KMS-11 (cell line): ENCODE measurements at regions not wholly inside any gene's neighbourhood (a gene's known extent, or its start where the extent isn't known, plus 50 kb on each side); places are given as distances from the start of the nearest gene placed in this dataset.
A peak's percentile ranks its signal among the peaks of the same experiment; 100 is the strongest.
"Not testable (repeated sequence)": the region's sequence is repeated elsewhere in the genome, so short reads cannot be mapped to it uniquely, and the experiment has no call there.

Experiments
- H2AFZ ChIP-seq: fragments of 200-600 bp; sonication (generic); 2 replicates; pipeline ENCODE4 v1.6.1; 2016; ENCODE audit warnings: antibody characterized with exemption, mixed run types, low read depth
- H3K27ac ChIP-seq: fragments of 200-600 bp; sonication (generic); 2 replicates; pipeline ENCODE4 v1.6.1; 2016; ENCODE audit warnings: mild to moderate bottlenecking, mixed run types
- H3K27me3 ChIP-seq: fragments of 200-600 bp; sonication (generic); 2 replicates; pipeline ENCODE4 v1.6.1; 2017; ENCODE audit warnings: mild to moderate bottlenecking, low read depth, mixed run types, moderate library complexity; ENCODE audit not compliant: insufficient read depth
- H3K36me3 ChIP-seq: fragments of 200-600 bp; sonication (generic); 2 replicates; pipeline ENCODE4 v1.6.1; 2017; ENCODE audit warnings: mild to moderate bottlenecking, mixed run types; ENCODE audit not compliant: insufficient read depth
- H3K4me1 ChIP-seq: fragments of 200-600 bp; sonication (generic); 2 replicates; pipeline ENCODE4 v1.6.1; 2016; ENCODE audit warnings: mild to moderate bottlenecking, low read depth, mixed run types; ENCODE audit not compliant: poor library complexity, severe bottlenecking
- H3K4me2 ChIP-seq: fragments of 200-600 bp; sonication (generic); 2 replicates; pipeline ENCODE4 v1.7.0; 2016; ENCODE audit warnings: mild to moderate bottlenecking, mixed run types
- H3K4me3 ChIP-seq: fragments of 200-600 bp; sonication (generic); IDR thresholded peaks from 2 replicates; pipeline ENCODE4 v1.6.1; 2017; ENCODE audit warnings: low read depth, low read length, mixed read lengths; ENCODE audit not compliant: insufficient read depth
- H3K79me2 ChIP-seq: fragments of 200-600 bp; sonication (generic); 2 replicates; pipeline ENCODE4 v1.6.1; 2016; ENCODE audit warnings: low read depth, mixed run types; ENCODE audit not compliant: insufficient read depth
- H3K9ac ChIP-seq: fragments of 200-600 bp; sonication (generic); 2 replicates; pipeline ENCODE4 v1.6.1; 2016; ENCODE audit warnings: mild to moderate bottlenecking, mixed run types
- H4K20me1 ChIP-seq: fragments of 200-600 bp; sonication (generic); 2 replicates; pipeline ENCODE4 v1.6.1; 2016; ENCODE audit warnings: mild to moderate bottlenecking, mixed run types; ENCODE audit not compliant: insufficient read depth
- TF ChIP-seq, protein P1 (sequence below): fragments of 200-600 bp; sonication (generic); conservative IDR thresholded peaks from 2 replicates; pipeline ENCODE4 v1.6.1; 2017; ENCODE audit warnings: low read depth, mild to moderate bottlenecking, antibody characterized with exemption, low read length, moderate library complexity, mixed read lengths

DNA sequence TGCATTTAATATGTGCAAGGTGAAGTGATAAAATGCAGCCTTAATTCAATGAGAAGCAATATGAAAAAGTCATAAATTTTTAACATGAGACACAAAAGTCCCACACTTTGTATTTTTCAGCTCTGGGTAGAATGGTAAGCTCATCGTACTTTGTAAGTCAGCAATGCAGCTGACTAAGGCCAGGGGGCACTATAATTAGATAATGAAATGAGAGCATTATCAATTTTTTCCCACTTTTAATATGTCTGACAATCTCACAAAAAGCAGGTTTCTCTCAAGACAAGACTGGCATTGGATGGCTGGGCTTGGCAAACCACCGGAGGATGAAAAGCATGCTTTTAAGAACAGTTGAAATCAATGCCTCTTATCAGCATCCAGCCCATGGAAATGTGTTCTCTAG, 162.8 kb downstream of the FAM174A start:
- Histone ChIP-seq H4K20me1 (no peaks in the 10 kb centered on the region), H3K4me1 (no peaks in the 10 kb centered on the region), H3K4me2 (no peak overlapping the region), H3K27ac (no peak overlapping the region), H3K79me2 (no peaks in the 10 kb centered on the region), H3K4me3 (no peak overlapping the region), H3K27me3 (no peaks in the 10 kb centered on the region), H3K36me3 (no peaks in the 10 kb centered on the region), H2AFZ (no peak overlapping the region), H3K9ac (no peak overlapping the region)
- TF ChIP-seq, protein P1, sequence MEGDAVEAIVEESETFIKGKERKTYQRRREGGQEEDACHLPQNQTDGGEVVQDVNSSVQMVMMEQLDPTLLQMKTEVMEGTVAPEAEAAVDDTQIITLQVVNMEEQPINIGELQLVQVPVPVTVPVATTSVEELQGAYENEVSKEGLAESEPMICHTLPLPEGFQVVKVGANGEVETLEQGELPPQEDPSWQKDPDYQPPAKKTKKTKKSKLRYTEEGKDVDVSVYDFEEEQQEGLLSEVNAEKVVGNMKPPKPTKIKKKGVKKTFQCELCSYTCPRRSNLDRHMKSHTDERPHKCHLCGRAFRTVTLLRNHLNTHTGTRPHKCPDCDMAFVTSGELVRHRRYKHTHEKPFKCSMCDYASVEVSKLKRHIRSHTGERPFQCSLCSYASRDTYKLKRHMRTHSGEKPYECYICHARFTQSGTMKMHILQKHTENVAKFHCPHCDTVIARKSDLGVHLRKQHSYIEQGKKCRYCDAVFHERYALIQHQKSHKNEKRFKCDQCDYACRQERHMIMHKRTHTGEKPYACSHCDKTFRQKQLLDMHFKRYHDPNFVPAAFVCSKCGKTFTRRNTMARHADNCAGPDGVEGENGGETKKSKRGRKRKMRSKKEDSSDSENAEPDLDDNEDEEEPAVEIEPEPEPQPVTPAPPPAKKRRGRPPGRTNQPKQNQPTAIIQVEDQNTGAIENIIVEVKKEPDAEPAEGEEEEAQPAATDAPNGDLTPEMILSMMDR = peak; percentile 56

DNA sequence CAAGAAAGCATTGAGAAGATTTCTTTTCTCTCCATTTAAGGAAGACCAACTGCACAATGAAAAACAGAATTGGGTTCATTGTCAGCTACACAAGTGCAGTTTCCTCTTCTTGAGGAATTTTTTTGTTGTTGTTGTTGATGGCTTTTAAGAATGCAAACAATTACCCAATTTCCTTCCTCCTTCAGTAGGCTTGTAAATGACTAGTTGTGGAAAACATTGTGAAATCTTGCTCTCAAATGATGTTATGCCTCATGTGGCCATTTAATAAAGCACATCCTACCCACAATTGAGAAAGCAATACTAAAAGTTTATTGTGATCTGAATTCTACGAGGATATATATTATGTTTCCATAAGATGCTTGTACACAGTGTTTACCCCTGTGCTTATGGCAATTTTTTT, 171.6 kb downstream of the FAM174A start:
- H2AFZ ChIP-seq = no peak overlapping the region

DNA sequence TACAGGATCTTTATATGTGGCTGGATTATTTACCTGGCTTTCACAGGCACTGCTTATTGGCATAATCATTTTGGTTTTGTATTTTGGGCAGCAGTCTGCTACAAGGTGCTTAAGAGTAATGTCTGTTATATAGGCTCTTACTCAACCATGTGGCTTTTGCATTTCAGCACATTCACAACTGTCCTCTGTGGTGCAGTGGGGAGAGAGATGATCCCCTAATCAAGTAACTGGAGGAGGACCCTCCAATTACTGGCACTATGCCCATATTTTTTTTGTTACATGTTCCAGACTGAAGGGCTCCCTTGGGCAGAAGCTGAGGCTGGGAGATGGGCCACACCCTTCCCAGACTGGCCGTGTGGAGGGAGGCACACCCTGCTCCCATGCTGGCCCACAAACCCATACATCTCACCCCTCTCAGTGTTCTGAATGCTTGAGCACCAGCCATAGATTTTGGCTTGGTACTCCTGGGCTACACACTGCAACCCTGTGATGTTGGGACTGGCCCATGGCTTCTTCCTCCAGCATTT, 173.5 kb downstream of the FAM174A start:
- H3K79me2 ChIP-seq = no peaks in the 10 kb centered on the region
- no peaks in the 10 kb centered on the region for H3K4me1 ChIP-seq
- no peak overlapping the region for H2AFZ ChIP-seq
- H3K9ac ChIP-seq = no peak overlapping the region
- TF ChIP-seq, protein P1 = no peak
- no peak overlapping the region for H3K4me2 ChIP-seq
- H3K27me3 ChIP-seq = no peaks in the 10 kb centered on the region
- no peak overlapping the region for H3K27ac ChIP-seq
- H4K20me1 ChIP-seq = no peaks in the 10 kb centered on the region
- no peaks in the 10 kb centered on the region for H3K36me3 ChIP-seq
- H3K4me3 ChIP-seq = no peak overlapping the region

More for the DNA sequence above, 171.6 kb downstream of the FAM174A start:
- Histone ChIP-seq H3K9ac (no peak overlapping the region), H3K4me3 (no peak overlapping the region), H3K4me2 (no peak overlapping the region), H4K20me1 (no peaks in the 10 kb centered on the region), H3K79me2 (no peaks in the 10 kb centered on the region), H3K36me3 (no peaks in the 10 kb centered on the region), H3K27ac (no peak overlapping the region), H3K27me3 (no peaks in the 10 kb centered on the region), H3K4me1 (no peaks in the 10 kb centered on the region)
- TF ChIP-seq, protein P1 = peak; percentile 54

DNA sequence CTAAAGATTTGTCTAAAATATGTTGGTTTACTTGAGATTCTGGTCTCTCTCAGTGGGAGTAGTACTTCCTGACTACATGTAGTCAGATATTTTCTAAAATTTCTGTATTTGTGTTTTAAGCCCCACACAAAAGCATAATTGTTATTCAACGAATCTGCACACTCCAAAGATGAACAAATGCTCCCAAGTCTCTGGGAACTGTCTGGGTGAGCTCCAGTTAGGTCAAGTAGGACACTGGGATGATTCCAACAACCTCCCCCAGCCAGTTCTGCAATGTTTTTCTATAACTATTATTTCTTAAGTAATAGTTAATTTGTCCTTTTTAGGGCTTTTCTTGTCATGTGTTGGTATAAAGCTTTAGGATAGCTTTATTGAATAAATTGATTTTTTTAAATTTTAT, 174.6 kb downstream of the FAM174A start:
- H3K27me3 ChIP-seq = no peaks in the 10 kb centered on the region
- H3K4me1 ChIP-seq = no peaks in the 10 kb centered on the region
- no peak overlapping the region for H3K9ac ChIP-seq
- H3K27ac ChIP-seq = no peak overlapping the region
- H4K20me1 ChIP-seq = no peaks in the 10 kb centered on the region
- H3K79me2 ChIP-seq = no peaks in the 10 kb centered on the region
- TF ChIP-seq, protein P1 = no peak
- no peak overlapping the region for H3K4me3 ChIP-seq
- H3K36me3 ChIP-seq = no peaks in the 10 kb centered on the region
- no peak overlapping the region for H2AFZ ChIP-seq
- H3K4me2 ChIP-seq = no peak overlapping the region

DNA sequence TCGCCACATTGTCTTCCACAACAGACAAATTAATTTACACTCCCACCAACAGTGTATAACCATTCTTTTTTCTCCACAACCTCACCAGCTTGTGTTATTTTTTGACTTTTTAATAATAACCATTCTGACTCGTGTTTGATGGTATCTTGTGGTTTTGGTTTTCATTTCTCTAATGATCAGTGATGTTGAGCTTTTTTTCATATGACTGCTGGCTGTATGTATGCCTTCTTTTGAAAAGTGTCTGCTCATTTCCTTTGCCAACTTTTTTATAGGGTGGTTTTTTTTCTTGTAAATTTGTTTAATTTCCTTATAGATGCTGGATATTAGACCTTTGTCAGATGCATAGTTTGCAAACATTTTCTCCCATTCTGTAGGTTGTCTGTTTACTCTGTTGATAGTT, 179.6 kb downstream of the FAM174A start:
- not testable (repeated sequence) for H3K36me3 ChIP-seq, H4K20me1 ChIP-seq, H3K79me2 ChIP-seq, H3K9ac ChIP-seq, H3K4me1 ChIP-seq, H3K27ac ChIP-seq, H3K27me3 ChIP-seq, H3K4me2 ChIP-seq, H2AFZ ChIP-seq, H3K4me3 ChIP-seq
